ENCODE measurements at regions not wholly inside any gene's neighbourhood (a gene's known extent, or its start where the extent isn't known, plus 50 kb on each side); places are given as distances from the start of the nearest gene placed in this dataset.

DNA sequence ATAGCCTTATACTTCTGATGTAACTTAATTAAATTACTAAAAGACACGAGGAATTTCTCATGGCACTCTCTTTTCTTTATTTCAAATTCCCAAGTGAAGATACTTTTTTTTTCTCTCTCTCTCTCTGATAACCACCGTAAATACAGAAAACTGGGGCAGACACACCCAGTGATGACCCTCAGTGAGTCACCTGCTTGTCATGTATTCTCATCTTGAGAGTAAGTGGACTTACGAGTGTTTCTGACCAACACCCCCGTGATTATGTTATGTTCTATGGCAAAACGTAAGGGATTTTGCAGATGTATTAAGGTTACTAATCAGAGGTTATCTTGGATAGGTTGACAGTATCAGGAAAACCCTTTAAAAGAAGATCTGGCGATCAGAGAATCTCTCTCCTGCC lies 348.8 kb upstream of the ZNF717 start:
- TF ChIP-seq RAD21 (IDR thresholded peaks at IDR 0.05; ENCODE audit: low read depth) (no peak), FOXM1 (IDR thresholded peaks at IDR 0.05; ENCODE audit: borderline replicate concordance, low read depth) (no peak), TAF1 (IDR thresholded peaks at IDR 0.05; ENCODE audit: low read depth) (no peak), CREB1 (IDR thresholded peaks at IDR 0.05; ENCODE audit: low read depth) (no peak)
- TF ChIP-seq, protein P1, sequence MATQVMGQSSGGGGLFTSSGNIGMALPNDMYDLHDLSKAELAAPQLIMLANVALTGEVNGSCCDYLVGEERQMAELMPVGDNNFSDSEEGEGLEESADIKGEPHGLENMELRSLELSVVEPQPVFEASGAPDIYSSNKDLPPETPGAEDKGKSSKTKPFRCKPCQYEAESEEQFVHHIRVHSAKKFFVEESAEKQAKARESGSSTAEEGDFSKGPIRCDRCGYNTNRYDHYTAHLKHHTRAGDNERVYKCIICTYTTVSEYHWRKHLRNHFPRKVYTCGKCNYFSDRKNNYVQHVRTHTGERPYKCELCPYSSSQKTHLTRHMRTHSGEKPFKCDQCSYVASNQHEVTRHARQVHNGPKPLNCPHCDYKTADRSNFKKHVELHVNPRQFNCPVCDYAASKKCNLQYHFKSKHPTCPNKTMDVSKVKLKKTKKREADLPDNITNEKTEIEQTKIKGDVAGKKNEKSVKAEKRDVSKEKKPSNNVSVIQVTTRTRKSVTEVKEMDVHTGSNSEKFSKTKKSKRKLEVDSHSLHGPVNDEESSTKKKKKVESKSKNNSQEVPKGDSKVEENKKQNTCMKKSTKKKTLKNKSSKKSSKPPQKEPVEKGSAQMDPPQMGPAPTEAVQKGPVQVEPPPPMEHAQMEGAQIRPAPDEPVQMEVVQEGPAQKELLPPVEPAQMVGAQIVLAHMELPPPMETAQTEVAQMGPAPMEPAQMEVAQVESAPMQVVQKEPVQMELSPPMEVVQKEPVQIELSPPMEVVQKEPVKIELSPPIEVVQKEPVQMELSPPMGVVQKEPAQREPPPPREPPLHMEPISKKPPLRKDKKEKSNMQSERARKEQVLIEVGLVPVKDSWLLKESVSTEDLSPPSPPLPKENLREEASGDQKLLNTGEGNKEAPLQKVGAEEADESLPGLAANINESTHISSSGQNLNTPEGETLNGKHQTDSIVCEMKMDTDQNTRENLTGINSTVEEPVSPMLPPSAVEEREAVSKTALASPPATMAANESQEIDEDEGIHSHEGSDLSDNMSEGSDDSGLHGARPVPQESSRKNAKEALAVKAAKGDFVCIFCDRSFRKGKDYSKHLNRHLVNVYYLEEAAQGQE (IDR thresholded peaks at IDR 0.05; ENCODE audit: low read depth), result no peak
